Liver (tissue), 8 donors: ENCODE measurements at regions not wholly inside any gene's neighbourhood (a gene's known extent, or its start where the extent isn't known, plus 50 kb on each side); places are given as distances from the start of the nearest gene placed in this dataset.

Experiments
- DNase-seq: peaks from one replicate; pipeline ENCODE4 v3.0.0-alpha.2; 2017; ENCODE audit warnings: low spot score
- H3K27ac ChIP-seq, 2 donors: one replicate each; pipeline ENCODE4 v1.7.0; 2013; ENCODE audit warnings: inconsistent platforms in 2 of 2, low read length in 2 of 2, control low read depth in 1 of 2, low read depth in 1 of 2, mild to moderate bottlenecking in 1 of 2
- H3K27me3 ChIP-seq, 4 donors: one replicate each; pipeline versions ENCODE4 v1.6.1 to v1.7.0; 2013; ENCODE audit warnings: low read length in 3 of 4, inconsistent platforms in 1 of 4, mild to moderate bottlenecking in 1 of 4, moderate library complexity in 1 of 4; ENCODE audit not compliant: control insufficient read depth in 4 of 4, insufficient read depth in 4 of 4
- H3K36me3 ChIP-seq, 4 donors: one replicate each; pipeline versions ENCODE4 v1.6.1 to v1.7.0; 2013; ENCODE audit warnings: low read length in 3 of 4, mild to moderate bottlenecking in 3 of 4, low read depth in 1 of 4, moderate library complexity in 1 of 4; ENCODE audit not compliant: control insufficient read depth in 4 of 4, insufficient read depth in 3 of 4
- H3K4me1 ChIP-seq, 4 donors: one replicate each; pipeline versions ENCODE4 v1.6.1 to v1.7.0; 2013; ENCODE audit warnings: low read length in 3 of 4, mild to moderate bottlenecking in 3 of 4, moderate library complexity in 1 of 4; ENCODE audit not compliant: control insufficient read depth in 4 of 4, insufficient read depth in 4 of 4
- H3K4me3 ChIP-seq, 3 donors: one replicate each; pipeline versions ENCODE4 v1.6.1 to v1.7.0; 2013; ENCODE audit warnings: low read length in 3 of 3, control low read depth in 1 of 3, low read depth in 1 of 3, mild to moderate bottlenecking in 1 of 3
- H3K9ac ChIP-seq, 2 donors: one replicate each; pipeline ENCODE4 v1.7.0; 2013; ENCODE audit warnings: low read length in 2 of 2, mild to moderate bottlenecking in 2 of 2, moderate library complexity in 2 of 2, control low read depth in 1 of 2, low read depth in 1 of 2
- H3K9me3 ChIP-seq, 4 donors: one replicate each; pipeline versions ENCODE4 v1.6.1 to v1.7.0; 2013; ENCODE audit warnings: low read length in 3 of 4; ENCODE audit not compliant: control insufficient read depth in 4 of 4
- ATF3 ChIP-seq: IDR thresholded peaks from 2 replicates; pipeline ENCODE4 v1.6.1; 2016; ENCODE audit warnings: antibody characterized with exemption
- CTCF ChIP-seq: fragments of 150-350 bp; IDR thresholded peaks from 2 replicates; pipeline ENCODE4 v1.5.1; 2017; ENCODE audit warnings: improper control_type of control experiment, low read depth, low read length; ENCODE audit not compliant: missing input control
- EGR1 ChIP-seq, 2 donors: IDR thresholded peaks; 2 replicates each; pipeline ENCODE4 v1.6.1; 2016 to 2018; ENCODE audit warnings: antibody characterized with exemption in 2 of 2, low read depth in 2 of 2
- FOXA1 ChIP-seq: IDR thresholded peaks from 2 replicates; pipeline ENCODE4 v1.6.1; 2016; ENCODE audit warnings: antibody characterized with exemption
- FOXA2 ChIP-seq: IDR thresholded peaks from 2 replicates; pipeline ENCODE4 v1.6.1; 2016; ENCODE audit warnings: antibody characterized with exemption
- GABPA ChIP-seq, 2 donors: IDR thresholded peaks in 1 of 2; conservative IDR thresholded peaks in 1 of 2; 2 replicates each; pipeline ENCODE4 v1.6.1; 2016; ENCODE audit warnings: antibody characterized with exemption in 2 of 2, mild to moderate bottlenecking in 1 of 2, moderate library complexity in 1 of 2
- HNF4A ChIP-seq, 2 donors: conservative IDR thresholded peaks; 2 replicates each; pipeline ENCODE4 v1.6.1; 2016; ENCODE audit warnings: antibody characterized with exemption in 2 of 2, mild to moderate bottlenecking in 2 of 2
- HNF4G ChIP-seq: IDR thresholded peaks from 2 replicates; pipeline ENCODE4 v1.6.1; 2016; ENCODE audit warnings: antibody characterized with exemption
- JUND ChIP-seq, 2 donors: IDR thresholded peaks; 2 replicates each; pipeline ENCODE4 v1.6.1; 2016; ENCODE audit warnings: antibody characterized with exemption in 2 of 2
- MAX ChIP-seq: IDR thresholded peaks from 2 replicates; pipeline ENCODE4 v1.6.1; 2016; ENCODE audit warnings: antibody characterized with exemption
- NR2F2 ChIP-seq: IDR thresholded peaks from 2 replicates; pipeline ENCODE4 v1.6.1; 2016; ENCODE audit warnings: antibody characterized with exemption
- RAD21 ChIP-seq, 2 donors: IDR thresholded peaks; 2 replicates each; pipeline ENCODE4 v1.6.1; 2016; ENCODE audit warnings: antibody characterized with exemption in 2 of 2, mild to moderate bottlenecking in 2 of 2
- REST ChIP-seq: IDR thresholded peaks from 2 replicates; pipeline ENCODE4 v1.6.1; 2016; ENCODE audit warnings: antibody characterized with exemption, mild to moderate bottlenecking
- RXRA ChIP-seq, 2 donors: IDR thresholded peaks; 2 replicates each; pipeline ENCODE4 v1.6.1; 2017 to 2018; ENCODE audit warnings: antibody characterized with exemption in 2 of 2, mild to moderate bottlenecking in 1 of 2
- SP1 ChIP-seq: IDR thresholded peaks from 2 replicates; pipeline ENCODE4 v1.6.1; 2018; ENCODE audit warnings: antibody characterized with exemption, mild to moderate bottlenecking
- TAF1 ChIP-seq: conservative IDR thresholded peaks from 2 replicates; pipeline ENCODE4 v1.6.1; 2016; ENCODE audit warnings: antibody characterized with exemption, mild to moderate bottlenecking
- YY1 ChIP-seq: IDR thresholded peaks from 2 replicates; pipeline ENCODE4 v1.6.1; 2016; ENCODE audit warnings: antibody characterized with exemption, mild to moderate bottlenecking
- ZBTB33 ChIP-seq: IDR thresholded peaks from 2 replicates; pipeline ENCODE4 v1.6.1; 2016; ENCODE audit warnings: antibody characterized with exemption
- WGBS: extraction: QIAGEN DNeasy Blood & Tissue Kit; methylation state at CpG from one replicate; pipeline ENCODE4 v1.1.7; 2013; 5-methylcytosine and 5-hydroxymethylcytosine counted together
- donor health status: healthy.
- donor health status: healthy.
- donor health status: healthy.
- donor health status: healthy.
- donor health status: healthy.

GRCh38 chr6:149202100-149202499 lies 115.4 kb upstream of the TAB2 start (continued):
- TF ChIP-seq REST (no peak), JUND (IDR thresholded peaks at IDR 0.05) (no peak), SP1 (no peak), YY1 (no peak), HNF4G (no peak), FOXA1 (no peak), TAF1 (no peak)

- DNase-seq = no peak
- WGBS = 93% methylated on average over 3 of the region's 3 CpGs
- no peak overlapping the region for H3K27ac ChIP-seq
- no peaks in the 10 kb centered on the region for H3K36me3 ChIP-seq
- peaks cover 0 to 3% (median 1%) of the 10 kb centered on the region in 4 donors for H3K9me3 ChIP-seq
- TF ChIP-seq RAD21 (IDR thresholded peaks at IDR 0.05) (no peak), RXRA (IDR thresholded peaks at IDR 0.05) (no peak), NR2F2 (no peak), YY1 (no peak), FOXA2 (no peak), FOXA1 (no peak), GABPA (IDR thresholded peaks at IDR 0.05 in 1 of 2, conservative IDR thresholded peaks at IDR 0.05 in 1 of 2) (no peak), JUND (IDR thresholded peaks at IDR 0.05) (no peak), SP1 (no peak), ATF3 (no peak), EGR1 (IDR thresholded peaks at IDR 0.05; ENCODE audit: low read depth in 2 of 2) (no peak), CTCF (no peak), ZBTB33 (no peak), HNF4A (conservative IDR thresholded peaks at IDR 0.05) (no peak), HNF4G (no peak), REST (no peak), MAX (no peak)
- no peaks in the 10 kb centered on the region for H3K4me1 ChIP-seq
- no peak overlapping the region for H3K4me3 ChIP-seq
- no peak overlapping the region for H3K9ac ChIP-seq
- no peaks in the 10 kb centered on the region for H3K27me3 ChIP-seq
These were observed 114.6 kb upstream of the TAB2 start for GRCh38 chr6:149202952-149203351.
